ENCODE measurements at regions not wholly inside any gene's neighbourhood (a gene's known extent, or its start where the extent isn't known, plus 50 kb on each side); places are given as distances from the start of the nearest gene placed in this dataset.

DNA sequence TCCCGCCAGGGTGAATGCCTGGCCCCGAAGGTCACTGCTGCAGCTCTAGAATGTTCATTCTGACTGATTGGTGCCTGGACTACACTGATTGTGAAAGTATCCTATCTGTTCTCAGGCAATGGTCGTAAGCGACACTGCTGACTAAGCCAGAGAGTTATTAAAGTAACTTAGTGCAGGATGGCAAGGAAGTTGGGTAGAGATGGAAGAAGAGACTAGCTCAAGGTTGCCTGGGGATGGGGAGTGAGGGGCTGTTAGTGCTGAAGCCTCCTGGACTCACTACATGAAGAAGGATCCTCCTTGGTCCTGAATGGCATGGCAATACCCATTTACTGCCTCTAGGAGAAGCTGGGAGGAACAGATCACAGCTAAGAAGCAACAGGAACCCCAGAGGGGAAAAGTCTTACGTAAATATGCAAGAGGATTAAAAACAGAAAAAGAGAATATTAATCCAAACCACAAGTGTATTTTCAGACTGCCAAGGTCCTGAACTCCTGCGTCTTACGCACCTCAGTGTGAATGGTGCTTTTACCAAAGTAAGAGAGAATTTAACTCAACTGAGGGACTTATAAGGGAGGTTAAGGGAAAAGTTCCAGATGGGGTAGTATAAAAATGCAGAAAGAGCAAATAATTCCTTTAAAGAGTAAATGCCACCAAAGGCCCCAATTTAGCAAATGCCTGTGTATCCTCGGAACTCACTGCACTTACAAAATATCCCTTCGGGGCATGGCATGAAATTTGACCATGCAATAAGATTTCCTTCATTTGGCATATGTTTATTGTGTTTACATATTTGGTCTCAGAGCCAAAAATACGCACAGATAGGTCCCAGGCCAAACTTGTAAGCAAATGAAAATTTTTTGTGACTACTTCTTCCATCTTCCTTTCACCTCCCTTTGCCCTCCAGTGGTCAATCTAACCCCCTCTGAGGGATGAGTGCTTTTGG is 64.0 kb upstream of the DGKG start:
- TF ChIP-seq FOXM1 (IDR thresholded peaks at IDR 0.05; ENCODE audit: low read depth, low read length) (no peak), MEF2A (IDR thresholded peaks at IDR 0.05; ENCODE audit: insufficient read depth, low read depth, low read length) (no peak), EP300 (IDR thresholded peaks at IDR 0.05; ENCODE audit: borderline replicate concordance in 1 of 2, control insufficient read depth in 1 of 2, low read depth in 2 of 2, low read length in 2 of 2) (no peak), EZH2 (IDR thresholded peaks at IDR 0.05; ENCODE audit: borderline replicate concordance, control insufficient read depth, low read depth, low read length) (no peak), ESRRA (IDR thresholded peaks at IDR 0.05; ENCODE audit: low read length) (no peak), RAD21 (IDR thresholded peaks at IDR 0.05; ENCODE audit: insufficient read depth, low read depth, low read length) (no peak)
- TF ChIP-seq, protein P1, sequence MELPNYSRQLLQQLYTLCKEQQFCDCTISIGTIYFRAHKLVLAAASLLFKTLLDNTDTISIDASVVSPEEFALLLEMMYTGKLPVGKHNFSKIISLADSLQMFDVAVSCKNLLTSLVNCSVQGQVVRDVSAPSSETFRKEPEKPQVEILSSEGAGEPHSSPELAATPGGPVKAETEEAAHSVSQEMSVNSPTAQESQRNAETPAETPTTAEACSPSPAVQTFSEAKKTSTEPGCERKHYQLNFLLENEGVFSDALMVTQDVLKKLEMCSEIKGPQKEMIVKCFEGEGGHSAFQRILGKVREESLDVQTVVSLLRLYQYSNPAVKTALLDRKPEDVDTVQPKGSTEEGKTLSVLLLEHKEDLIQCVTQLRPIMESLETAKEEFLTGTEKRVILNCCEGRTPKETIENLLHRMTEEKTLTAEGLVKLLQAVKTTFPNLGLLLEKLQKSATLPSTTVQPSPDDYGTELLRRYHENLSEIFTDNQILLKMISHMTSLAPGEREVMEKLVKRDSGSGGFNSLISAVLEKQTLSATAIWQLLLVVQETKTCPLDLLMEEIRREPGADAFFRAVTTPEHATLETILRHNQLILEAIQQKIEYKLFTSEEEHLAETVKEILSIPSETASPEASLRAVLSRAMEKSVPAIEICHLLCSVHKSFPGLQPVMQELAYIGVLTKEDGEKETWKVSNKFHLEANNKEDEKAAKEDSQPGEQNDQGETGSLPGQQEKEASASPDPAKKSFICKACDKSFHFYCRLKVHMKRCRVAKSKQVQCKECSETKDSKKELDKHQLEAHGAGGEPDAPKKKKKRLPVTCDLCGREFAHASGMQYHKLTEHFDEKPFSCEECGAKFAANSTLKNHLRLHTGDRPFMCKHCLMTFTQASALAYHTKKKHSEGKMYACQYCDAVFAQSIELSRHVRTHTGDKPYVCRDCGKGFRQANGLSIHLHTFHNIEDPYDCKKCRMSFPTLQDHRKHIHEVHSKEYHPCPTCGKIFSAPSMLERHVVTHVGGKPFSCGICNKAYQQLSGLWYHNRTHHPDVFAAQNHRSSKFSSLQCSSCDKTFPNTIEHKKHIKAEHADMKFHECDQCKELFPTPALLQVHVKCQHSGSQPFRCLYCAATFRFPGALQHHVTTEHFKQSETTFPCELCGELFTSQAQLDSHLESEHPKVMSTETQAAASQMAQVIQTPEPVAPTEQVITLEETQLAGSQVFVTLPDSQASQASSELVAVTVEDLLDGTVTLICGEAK (IDR thresholded peaks at IDR 0.05; ENCODE audit: borderline replicate concordance) = no peak
